Hematopoietic multipotent progenitor cell treated with erythropoietin and hydrocortisone succinate and interleukin-3 and kit ligand, for 17 days (in vitro differentiated cells): ENCODE measurements at regions not wholly inside any gene's neighbourhood (a gene's known extent, or its start where the extent isn't known, plus 50 kb on each side); places are given as distances from the start of the nearest gene placed in this dataset.

Experiments
- DNase-seq: peaks from one replicate; pipeline ENCODE4 v3.0.0-alpha.2; 2015; ENCODE audit warnings: low spot score

- no peak for DNase-seq
Observed at GRCh38 chr17:77419095-77419494, 278.3 kb downstream of the SEC14L1 start.

DNA sequence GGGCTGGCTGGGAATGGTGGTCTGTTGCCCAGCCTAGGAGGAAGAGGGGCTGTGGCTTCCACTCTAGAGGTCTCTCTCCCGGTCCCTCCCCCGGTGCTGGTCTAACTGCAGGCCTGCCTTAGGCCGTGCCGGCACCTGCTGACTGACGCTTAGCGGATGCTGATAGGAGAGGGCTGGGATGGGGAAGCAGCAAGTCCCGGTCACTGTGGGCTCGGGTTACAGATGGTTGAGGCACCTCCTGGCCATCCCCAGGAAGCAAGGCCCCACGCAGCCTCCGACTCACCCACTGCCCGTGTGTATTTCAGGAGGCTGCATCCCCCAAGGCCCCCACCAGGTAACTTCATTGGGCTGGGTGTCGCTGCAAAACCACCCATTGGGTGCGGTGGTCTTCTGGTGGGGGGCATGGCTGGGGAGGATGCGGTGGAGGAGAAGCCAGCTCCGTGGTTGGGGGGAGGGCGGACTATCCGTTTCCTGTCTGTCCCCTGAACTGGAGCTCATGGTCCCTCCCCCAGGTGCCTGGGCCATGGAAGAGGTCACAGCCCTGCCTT is 278.9 kb downstream of the SEC14L1 start:
- no peak for DNase-seq

- DNase-seq: no peak
Observed at GRCh38 chr17:77420095-77420803, 279.5 kb downstream of the SEC14L1 start.

DNA sequence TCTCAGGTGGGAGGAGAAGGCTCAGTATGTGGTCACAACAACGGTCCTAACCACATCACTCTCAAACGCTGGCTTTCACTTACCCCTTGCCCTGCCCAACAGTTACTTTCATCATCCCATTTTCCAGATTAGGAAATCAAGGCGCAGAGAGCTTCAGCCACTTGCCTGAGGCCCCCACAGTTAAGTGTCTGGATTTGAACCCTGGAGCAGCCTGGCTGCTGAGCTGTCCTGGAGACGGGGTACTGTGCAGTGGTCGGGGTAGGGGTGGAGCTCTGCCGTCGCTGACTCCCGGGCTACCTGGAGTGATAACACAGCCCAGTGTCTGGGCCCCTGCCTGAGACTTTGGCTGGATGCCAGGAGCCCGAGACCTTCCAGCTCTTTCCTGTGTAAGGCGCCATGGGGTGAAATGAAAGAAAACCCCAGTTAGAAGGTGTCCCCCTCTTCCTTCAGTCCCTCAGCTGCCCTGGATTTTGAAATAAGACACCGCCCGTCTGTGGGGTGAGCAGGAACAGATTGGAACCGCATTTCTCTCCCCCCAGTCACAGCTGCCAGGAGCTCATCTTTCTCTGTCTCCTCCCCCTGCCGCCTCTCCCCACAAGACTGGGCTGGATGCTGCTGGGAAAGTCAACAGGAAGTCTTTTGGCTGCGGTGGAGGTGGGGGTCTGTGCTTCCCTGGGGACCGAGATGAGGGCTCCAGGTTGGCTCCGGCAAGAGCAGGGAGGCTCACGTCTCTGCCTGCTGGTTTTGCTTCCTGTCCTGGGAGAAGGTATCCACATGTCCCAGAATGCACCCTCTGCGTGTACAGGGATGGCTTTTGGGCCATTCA is 280.2 kb downstream of the SEC14L1 start:
- DNase-seq: no peak

- no peak for DNase-seq
Observed at GRCh38 chr17:77421630-77421972, 280.8 kb downstream of the SEC14L1 start.

- no peak for DNase-seq
Observed at GRCh38 chr17:77422104-77422747, 281.5 kb downstream of the SEC14L1 start.

DNA sequence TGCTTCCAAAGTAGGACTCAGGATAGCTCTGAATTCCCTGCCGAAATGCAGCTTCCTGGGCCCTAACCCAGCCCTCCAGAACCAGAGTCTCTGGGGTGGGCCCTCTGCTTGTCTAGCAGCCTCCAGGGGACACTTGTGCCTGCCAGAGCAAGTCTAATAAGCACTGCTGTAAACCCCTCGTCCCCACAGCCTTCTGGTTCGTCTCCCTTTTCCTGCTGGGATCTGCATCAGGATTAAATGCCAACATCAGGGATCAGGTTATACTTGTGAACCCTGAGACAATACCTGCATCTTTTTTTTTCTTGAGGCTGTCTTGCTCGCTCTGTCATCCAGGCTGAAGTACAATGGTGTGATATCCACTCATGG is 282.0 kb downstream of the SEC14L1 start:
- DNase-seq: no peak

DNA sequence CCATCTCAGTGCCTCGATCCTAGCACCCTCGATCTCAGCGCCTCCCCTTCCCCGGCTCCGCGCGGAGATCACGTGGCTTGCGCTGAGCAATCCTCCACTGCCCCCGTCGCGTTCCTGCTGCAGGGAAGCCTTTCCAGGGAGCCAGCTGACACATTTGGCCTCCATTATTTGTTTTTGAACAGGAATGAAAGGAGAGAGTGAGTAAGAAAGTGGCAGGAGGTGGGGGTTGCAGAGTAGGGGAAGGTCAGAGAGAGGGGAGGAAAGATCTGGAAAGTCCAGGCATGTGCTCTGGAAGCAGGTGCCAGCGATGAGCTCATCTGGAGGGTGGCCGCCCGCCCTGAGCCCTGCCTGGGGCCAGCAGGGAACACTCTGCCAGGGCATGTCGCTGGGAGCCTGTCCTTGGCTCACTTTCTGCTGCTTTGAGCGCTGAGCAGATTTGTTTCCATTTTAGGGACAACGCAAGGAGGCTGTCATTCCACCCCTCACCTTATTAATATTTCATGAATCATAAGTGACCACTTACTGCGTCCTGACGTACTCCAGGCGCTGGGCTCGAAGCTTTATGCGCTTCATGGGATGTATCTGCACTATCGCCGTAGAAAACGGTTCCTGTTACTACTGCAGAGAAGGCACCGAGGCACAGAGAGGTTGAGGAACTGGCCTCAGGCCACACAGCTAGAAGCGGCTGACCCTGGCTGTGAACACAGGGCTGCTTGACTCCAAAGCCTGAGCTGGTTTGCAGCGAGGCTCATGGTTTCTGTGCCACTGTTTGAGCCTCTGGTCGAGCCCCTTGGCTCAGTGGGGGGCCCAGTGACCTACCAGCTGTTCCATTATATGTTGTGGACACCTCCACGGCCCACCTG is 283.1 kb downstream of the SEC14L1 start:
- no peak for DNase-seq

- DNase-seq: no peak
Observed at GRCh38 chr17:77424585-77425344, 284.0 kb downstream of the SEC14L1 start.

DNA sequence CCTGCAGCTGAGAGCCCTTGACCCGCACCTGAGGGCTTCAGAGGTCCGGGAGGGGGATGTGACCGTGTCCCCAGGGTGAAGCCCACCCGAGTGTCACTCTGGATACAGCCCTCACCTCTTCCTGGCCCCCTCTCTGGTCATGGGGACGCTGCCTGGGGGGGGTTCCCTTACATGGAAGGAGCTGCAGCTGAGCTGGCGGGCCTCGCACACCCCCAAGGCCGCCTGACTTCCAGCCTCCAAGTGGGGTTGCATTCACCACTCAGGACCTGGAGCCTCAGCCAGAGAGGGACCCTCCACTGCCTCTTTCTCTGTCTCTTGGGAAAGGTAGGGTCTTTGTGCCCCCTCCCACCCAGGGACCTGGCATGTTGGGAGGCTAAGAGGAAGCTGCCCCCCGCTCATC is 284.6 kb downstream of the SEC14L1 start:
- DNase-seq: no peak

GRCh38 chr17:77425791-77426641 is 285.2 kb downstream of the SEC14L1 start:
- DNase-seq: no peak

GRCh38 chr17:77426676-77427386 is 286.1 kb downstream of the SEC14L1 start:
- DNase-seq: no peak

GRCh38 chr17:77427391-77427991 is 286.7 kb downstream of the SEC14L1 start:
- no peak for DNase-seq

DNA sequence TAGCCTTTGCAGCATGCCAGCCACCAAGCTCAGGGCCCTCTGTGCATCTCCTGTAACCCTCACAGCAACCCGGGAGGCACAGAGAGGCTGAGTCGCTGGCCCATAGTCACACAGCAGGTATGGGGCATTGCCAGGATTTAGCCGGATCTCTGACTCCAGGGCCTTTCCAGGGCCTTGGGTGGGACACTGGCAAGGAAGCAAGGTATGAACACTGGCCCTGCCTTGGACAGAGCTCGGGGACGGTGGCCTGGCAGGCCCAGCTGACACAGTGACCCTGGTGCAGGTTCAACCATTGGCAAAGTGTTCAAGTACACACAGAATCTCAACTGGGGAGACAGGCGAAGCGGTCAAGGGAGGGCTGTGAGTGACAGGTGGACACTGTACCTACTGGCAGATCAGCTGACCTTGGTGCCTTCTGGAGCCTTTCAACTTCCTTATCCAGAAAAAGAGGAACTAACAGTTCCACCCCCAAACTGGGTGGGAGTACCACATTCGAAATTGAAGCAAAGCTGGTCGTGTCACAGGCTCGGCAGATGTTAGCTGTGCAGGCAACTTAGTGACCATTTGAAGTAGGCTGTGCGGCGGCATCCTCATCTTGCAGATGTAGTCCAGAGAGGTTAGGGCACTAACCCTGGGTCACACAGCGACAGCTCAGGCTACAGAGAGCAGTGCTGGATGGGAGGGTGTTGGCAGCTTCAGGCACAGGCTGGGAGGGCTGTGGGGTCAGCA is 287.4 kb downstream of the SEC14L1 start:
- DNase-seq: no peak

DNA sequence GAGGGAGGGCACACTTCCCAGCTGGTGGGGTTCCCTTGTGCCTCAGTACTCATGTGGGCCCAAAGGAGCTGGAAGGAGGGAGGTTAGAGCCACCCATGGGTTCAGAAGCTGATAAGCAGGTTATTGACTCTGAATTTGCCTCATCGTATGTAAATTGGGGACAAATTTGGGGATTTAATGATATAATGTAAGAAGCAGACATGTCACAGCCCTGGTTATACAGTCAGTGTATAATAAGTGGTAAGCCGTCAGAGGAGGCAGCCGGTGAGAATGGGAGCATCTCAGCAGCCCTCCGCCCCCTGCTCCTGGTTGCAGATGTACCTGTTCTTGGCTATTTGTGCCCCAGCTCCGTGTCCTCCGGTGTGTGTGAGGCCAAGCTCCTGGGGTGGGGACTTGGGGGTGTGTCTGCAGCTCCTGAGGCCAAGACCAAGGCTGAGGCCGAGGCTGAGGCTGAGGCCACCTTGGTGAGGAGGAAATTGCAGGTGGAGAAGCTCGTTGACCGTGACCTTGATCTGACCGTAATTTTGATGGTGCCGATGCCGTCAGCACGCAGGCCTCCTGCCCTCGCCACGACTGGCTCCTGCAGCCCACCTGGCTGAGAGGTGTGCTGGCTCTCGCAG is 288.1 kb downstream of the SEC14L1 start:
- DNase-seq: no peak

- no peak for DNase-seq
Observed at GRCh38 chr17:77429369-77429968, 288.7 kb downstream of the SEC14L1 start.

DNA sequence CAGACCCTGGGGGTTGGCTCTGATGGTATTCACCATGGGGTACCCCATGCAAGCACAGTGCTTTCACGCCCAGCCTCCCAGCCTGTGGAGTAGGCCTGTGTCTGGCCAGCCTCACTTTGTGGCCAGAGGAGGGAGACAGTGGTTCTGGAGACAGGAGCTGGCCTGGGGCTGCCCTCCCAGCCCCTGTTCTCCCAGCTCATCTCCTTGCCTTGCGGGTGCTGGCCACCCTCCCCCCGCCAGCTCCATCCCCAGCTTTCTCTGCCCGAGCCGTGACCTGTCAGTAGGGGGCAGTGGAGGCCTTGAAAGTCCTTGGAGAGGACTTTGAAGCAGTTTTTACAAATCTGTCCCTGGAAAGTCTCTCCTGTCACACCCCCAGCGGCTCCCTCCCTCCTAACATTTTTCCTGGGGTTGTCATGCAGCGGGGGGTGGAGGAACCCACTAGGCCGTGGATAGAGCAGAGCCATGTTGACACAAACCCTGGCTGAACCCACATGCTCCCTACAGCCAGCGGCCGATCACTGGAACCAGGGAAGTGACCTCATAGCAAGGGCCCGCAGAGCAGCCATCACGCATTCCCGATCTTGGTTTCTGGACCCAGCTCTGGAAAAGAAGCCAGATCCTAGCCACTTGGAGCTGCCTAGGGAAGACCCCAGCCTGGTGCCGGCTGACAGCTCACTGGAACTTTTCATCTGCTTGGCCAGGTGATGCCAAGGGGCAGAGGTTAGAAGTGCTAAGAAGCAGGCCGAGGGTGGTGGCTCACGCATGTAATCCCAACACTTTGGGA is 289.4 kb downstream of the SEC14L1 start:
- DNase-seq: peak; percentile 25
